ENCODE measurements at regions not wholly inside any gene's neighbourhood (a gene's known extent, or its start where the extent isn't known, plus 50 kb on each side); places are given as distances from the start of the nearest gene placed in this dataset.
"Not testable (repeated sequence)": the region's sequence is repeated elsewhere in the genome, so short reads cannot be mapped to it uniquely, and the experiment has no call there.

DNA sequence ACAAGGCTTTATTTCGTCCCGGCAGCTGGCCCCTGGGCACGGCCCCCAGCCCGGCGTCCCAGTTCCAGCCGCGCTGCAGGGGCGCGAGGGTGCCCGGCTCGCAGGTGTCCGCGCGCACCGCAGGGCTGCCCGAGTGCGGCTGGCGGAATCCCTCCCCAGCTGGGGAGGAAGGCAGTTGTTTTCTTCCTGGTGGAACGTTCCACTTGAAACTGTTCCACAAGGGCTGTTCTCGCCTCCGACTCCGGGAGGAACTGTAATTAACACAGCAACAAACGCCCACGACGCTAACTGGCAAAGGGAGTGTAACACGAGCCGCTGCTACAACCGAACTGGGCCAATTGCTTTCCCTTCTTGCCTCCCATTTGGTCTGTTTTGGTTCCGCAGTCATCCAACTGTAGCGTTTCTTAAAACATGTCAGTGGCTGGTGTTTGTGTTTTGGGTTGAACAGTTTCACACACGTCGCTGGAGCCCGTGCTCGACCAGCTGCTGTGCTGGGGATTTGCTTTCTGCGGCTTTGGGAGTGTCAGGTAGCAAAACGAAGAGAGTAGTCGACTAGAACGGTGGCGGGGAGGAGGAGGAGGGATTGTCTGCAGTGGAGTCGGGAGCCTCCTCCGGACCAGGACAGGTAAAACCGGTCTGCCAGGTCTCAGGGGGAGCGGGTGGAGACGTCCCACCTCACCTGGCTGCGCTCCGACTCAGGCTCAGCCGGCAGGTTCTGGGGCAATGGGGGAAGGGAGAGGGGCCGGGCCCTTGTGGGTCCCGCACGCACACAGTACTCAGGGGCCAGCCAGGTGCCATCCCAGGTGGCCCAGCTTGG lies 131.6 kb upstream of the NIPBL start:
- Histone ChIP-seq H3K4me2 (ENCODE audit: low read length) (peak overlapping the region; percentile 95), H3K4me3 (ENCODE audit: low read length) (peak overlapping the region; percentile 94), H3K36me3 (replicated peaks; ENCODE audit: low read depth, low read length) (no peaks in the 10 kb centered on the region), H3K27me3 (ENCODE audit: low read depth, low read length) (peaks cover 17% of the 10 kb centered on the region; the same call in 1 of the 2 replicates), H2AFZ (ENCODE audit: low read depth, low read length) (peak overlapping the region; percentile 84), H3K9ac (ENCODE audit: low read length) (peak overlapping the region; percentile 55), H3K27ac (ENCODE audit: low read length) (no peak overlapping the region), H3K79me2 (ENCODE audit: low read length) (no peaks in the 10 kb centered on the region), H3K4me1 (ENCODE audit: low read length) (peaks cover 12% of the 10 kb centered on the region; the same call in 1 of the 2 replicates), H3K9me3 (ENCODE audit: insufficient read depth, low read length) (no peaks in the 10 kb centered on the region), H4K20me1 (ENCODE audit: insufficient read depth, low read length) (no peaks in the 10 kb centered on the region)
- TF ChIP-seq, protein P1, sequence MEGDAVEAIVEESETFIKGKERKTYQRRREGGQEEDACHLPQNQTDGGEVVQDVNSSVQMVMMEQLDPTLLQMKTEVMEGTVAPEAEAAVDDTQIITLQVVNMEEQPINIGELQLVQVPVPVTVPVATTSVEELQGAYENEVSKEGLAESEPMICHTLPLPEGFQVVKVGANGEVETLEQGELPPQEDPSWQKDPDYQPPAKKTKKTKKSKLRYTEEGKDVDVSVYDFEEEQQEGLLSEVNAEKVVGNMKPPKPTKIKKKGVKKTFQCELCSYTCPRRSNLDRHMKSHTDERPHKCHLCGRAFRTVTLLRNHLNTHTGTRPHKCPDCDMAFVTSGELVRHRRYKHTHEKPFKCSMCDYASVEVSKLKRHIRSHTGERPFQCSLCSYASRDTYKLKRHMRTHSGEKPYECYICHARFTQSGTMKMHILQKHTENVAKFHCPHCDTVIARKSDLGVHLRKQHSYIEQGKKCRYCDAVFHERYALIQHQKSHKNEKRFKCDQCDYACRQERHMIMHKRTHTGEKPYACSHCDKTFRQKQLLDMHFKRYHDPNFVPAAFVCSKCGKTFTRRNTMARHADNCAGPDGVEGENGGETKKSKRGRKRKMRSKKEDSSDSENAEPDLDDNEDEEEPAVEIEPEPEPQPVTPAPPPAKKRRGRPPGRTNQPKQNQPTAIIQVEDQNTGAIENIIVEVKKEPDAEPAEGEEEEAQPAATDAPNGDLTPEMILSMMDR (IDR thresholded peaks at IDR 0.05; ENCODE audit: low read depth, low read length) = no peak
- TF ChIP-seq EZH2phosphoT487 (IDR thresholded peaks at IDR 0.05; ENCODE audit: low read depth) = no peak

DNA sequence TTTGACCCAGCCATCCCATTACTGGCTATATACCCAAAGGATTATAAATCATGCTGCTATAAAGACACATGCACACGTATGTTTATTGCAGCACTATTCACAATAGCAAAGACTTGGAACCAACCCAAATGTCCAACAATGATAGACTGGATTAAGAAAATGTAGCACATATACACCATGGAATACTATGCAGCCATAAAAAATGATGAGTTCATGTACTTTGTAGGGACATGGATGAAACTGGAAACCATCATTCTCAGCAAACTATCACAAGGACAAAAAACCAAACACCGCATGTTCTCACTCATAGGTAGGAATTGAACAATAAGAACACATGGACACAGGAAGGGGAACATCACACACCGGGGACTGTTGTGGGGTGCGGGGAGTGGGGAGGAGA lies 128.8 kb upstream of the NIPBL start:
- not testable (repeated sequence) for H3K79me2 ChIP-seq (ENCODE audit: low read length); H3K36me3 ChIP-seq (replicated peaks; ENCODE audit: low read depth, low read length); H4K20me1 ChIP-seq (ENCODE audit: insufficient read depth, low read length); H3K9me3 ChIP-seq (ENCODE audit: insufficient read depth, low read length); H3K4me2 ChIP-seq (ENCODE audit: low read length); H3K27ac ChIP-seq (ENCODE audit: low read length); H3K4me3 ChIP-seq (ENCODE audit: low read length); H3K9ac ChIP-seq (ENCODE audit: low read length); H2AFZ ChIP-seq (ENCODE audit: low read depth, low read length)
- peaks cover 17% of the 10 kb centered on the region; the same call in 1 of the 2 replicates for H3K27me3 ChIP-seq (ENCODE audit: low read depth, low read length)
- H3K4me1 ChIP-seq (ENCODE audit: low read length) = peaks cover 11% of the 10 kb centered on the region; the same call in 1 of the 2 replicates

DNA sequence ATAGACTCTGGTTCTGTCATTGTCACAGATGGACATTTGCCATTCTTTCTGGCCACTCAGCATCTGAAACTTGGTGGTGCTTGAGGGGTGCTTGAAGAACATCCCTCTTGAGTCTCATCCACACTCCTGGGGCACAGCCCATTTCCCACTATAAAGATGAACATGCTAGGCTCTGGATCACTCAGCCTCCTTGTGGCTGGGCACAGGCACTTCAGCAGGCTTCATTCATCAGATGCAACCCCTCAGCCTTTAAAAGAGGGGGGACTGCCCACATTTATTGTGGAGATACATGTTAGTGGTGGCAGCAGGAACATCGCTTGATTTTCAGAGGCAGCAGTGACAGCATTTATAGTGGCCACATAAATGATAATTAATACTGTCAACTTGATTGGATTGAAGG lies 124.7 kb upstream of the NIPBL start:
- Histone ChIP-seq H3K4me3 (ENCODE audit: low read length) (no peak overlapping the region), H4K20me1 (ENCODE audit: insufficient read depth, low read length) (no peaks in the 10 kb centered on the region), H3K79me2 (ENCODE audit: low read length) (no peaks in the 10 kb centered on the region), H3K4me1 (ENCODE audit: low read length) (no peaks in the 10 kb centered on the region), H3K4me2 (ENCODE audit: low read length) (no peak overlapping the region), H3K27me3 (ENCODE audit: low read depth, low read length) (peaks cover 11% of the 10 kb centered on the region; the same call in 1 of the 2 replicates), H2AFZ (ENCODE audit: low read depth, low read length) (no peak overlapping the region), H3K9ac (ENCODE audit: low read length) (no peak overlapping the region), H3K27ac (ENCODE audit: low read length) (no peak overlapping the region), H3K36me3 (replicated peaks; ENCODE audit: low read depth, low read length) (no peaks in the 10 kb centered on the region), H3K9me3 (ENCODE audit: insufficient read depth, low read length) (no peaks in the 10 kb centered on the region)
- TF ChIP-seq, protein P1 (IDR thresholded peaks at IDR 0.05; ENCODE audit: low read depth, low read length) = no peak
- no peak for TF ChIP-seq EZH2phosphoT487 (IDR thresholded peaks at IDR 0.05; ENCODE audit: low read depth)

DNA sequence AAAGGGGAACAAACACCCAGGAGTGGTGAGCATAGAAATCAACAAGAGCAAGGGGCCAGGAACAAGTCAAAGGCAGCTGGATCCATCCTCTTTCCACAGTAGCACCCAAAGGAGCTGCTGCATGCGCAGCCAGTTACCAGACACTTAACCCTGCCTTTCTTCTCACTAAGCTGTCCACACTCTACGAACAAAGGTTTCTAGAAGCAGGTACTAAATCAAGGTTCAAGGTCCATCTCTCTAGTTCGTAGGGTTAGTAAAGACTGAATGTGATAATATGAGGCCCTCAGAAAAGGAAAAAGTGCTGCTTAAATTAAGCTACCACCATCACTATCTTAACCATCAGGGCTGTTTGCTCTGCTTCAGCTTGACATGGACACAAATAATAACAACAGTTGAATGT lies 121.2 kb upstream of the NIPBL start:
- Histone ChIP-seq H2AFZ (ENCODE audit: low read depth, low read length) (no peak overlapping the region), H3K4me1 (ENCODE audit: low read length) (no peaks in the 10 kb centered on the region), H3K4me2 (ENCODE audit: low read length) (no peak overlapping the region), H3K9me3 (ENCODE audit: insufficient read depth, low read length) (no peaks in the 10 kb centered on the region), H4K20me1 (ENCODE audit: insufficient read depth, low read length) (no peaks in the 10 kb centered on the region), H3K79me2 (ENCODE audit: low read length) (no peaks in the 10 kb centered on the region), H3K27me3 (ENCODE audit: low read depth, low read length) (0 out of 2 replicates have a peak, but pooled peaks cover 3% of the 10 kb centered on the region), H3K4me3 (ENCODE audit: low read length) (no peak overlapping the region), H3K27ac (ENCODE audit: low read length) (no peak overlapping the region), H3K9ac (ENCODE audit: low read length) (no peak overlapping the region), H3K36me3 (replicated peaks; ENCODE audit: low read depth, low read length) (no peaks in the 10 kb centered on the region)
- no peak for TF ChIP-seq EZH2phosphoT487 (IDR thresholded peaks at IDR 0.05; ENCODE audit: low read depth)
- TF ChIP-seq, protein P1 (IDR thresholded peaks at IDR 0.05; ENCODE audit: low read depth, low read length) = no peak

Data from OCI-LY3 (cell line).